HL-60 (cell line): ENCODE measurements at regions not wholly inside any gene's neighbourhood (a gene's known extent, or its start where the extent isn't known, plus 50 kb on each side); places are given as distances from the start of the nearest gene placed in this dataset.

Source experiments
- DNase-seq, 2 experiments: peaks; one replicate each; pipeline ENCODE4 v3.0.0-alpha.2; 2010 to 2020; ENCODE audit warnings: low read depth in 1 of 2, low spot score in 1 of 2
- H3K27ac ChIP-seq: fragments of 250-450 bp; sonication (Bioruptor Pico); replicated peaks from 2 replicates; pipeline ENCODE4 v1.5.1; 2020; ENCODE audit warnings: mild to moderate bottlenecking, moderate library complexity
- H3K27me3 ChIP-seq: fragments of 250-450 bp; sonication (Bioruptor Pico); 2 replicates; pipeline ENCODE4 v1.5.1; 2021; ENCODE audit warnings: mild to moderate bottlenecking, moderate library complexity; ENCODE audit not compliant: insufficient read depth, poor library complexity, severe bottlenecking
- H3K4me3 ChIP-seq: replicated peaks from 2 replicates; pipeline ENCODE4 v1.5.1; 2011; ENCODE audit warnings: mild to moderate bottlenecking, control low read depth, low read length; ENCODE audit not compliant: insufficient read depth
- CTCF ChIP-seq: IDR thresholded peaks from one replicate; pipeline ENCODE4 v1.5.1; 2011; ENCODE audit warnings: low read length, control low read depth, inconsistent platforms; ENCODE audit not compliant: insufficient read depth
- GABPA ChIP-seq: IDR thresholded peaks from 2 replicates; pipeline ENCODE4 v1.6.1; 2012; ENCODE audit warnings: low read depth
- POLR2AphosphoS5 ChIP-seq: IDR thresholded peaks from 2 replicates; pipeline ENCODE4 v1.6.1; 2012; ENCODE audit warnings: low read depth
- REST ChIP-seq: IDR thresholded peaks from 2 replicates; pipeline ENCODE4 v1.6.1; 2012; ENCODE audit warnings: low read depth; ENCODE audit not compliant: insufficient replicate concordance
- SPI1 ChIP-seq: IDR thresholded peaks from 2 replicates; pipeline ENCODE4 v1.6.1; 2012; ENCODE audit warnings: low read depth, mild to moderate bottlenecking, borderline replicate concordance

- Histone ChIP-seq H3K27ac (no peak overlapping the region), H3K4me3 (no peak overlapping the region), H3K27me3 (no peaks in the 10 kb centered on the region)
- DNase-seq: no peak
- TF ChIP-seq CTCF: no peak
- TF ChIP-seq SPI1: no peak
- no peak for TF ChIP-seq REST
- TF ChIP-seq GABPA: no peak
- TF ChIP-seq POLR2AphosphoS5: no peak
Observed at GRCh38 chr10:107545717-107546116, 381.2 kb upstream of the SORCS1 start.

- no peak overlapping the region for H3K4me3 ChIP-seq
- H3K27ac ChIP-seq: no peak overlapping the region
- H3K27me3 ChIP-seq: no peaks in the 10 kb centered on the region
- DNase-seq: no peak
- TF ChIP-seq POLR2AphosphoS5 (no peak), GABPA (no peak), REST (no peak), SPI1 (no peak), CTCF (no peak)
Observed at GRCh38 chr10:107544706-107545520, 380.4 kb upstream of the SORCS1 start.

GRCh38 chr10:107542607-107543006 is 378.1 kb upstream of the SORCS1 start:
- DNase-seq: no peak
- no peak overlapping the region for H3K27ac ChIP-seq
- no peak overlapping the region for H3K4me3 ChIP-seq
- H3K27me3 ChIP-seq: no peaks in the 10 kb centered on the region
- TF ChIP-seq SPI1: no peak

DNA sequence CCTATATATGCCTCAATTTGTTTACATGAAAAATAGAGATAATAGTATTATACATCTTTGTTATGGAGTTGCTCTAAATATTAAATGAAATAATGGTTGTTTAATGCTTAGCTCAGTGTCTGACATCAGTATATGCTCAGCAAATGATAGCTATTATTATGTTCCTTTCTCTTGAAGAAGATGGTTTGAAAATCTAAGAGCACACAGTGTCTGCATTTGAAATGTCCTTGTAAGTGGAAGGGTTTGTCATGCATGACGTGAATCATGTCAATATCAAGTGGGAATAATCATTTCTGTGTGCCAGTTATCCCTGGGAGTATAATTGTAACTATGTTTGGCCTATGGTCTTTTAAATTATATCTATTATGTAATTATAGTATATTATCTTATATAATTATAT is 377.5 kb upstream of the SORCS1 start:
- TF ChIP-seq POLR2AphosphoS5 (no peak), SPI1 (no peak), REST (no peak), GABPA (no peak), CTCF (no peak)
- Histone ChIP-seq H3K27me3 (no peaks in the 10 kb centered on the region), H3K27ac (no peak overlapping the region), H3K4me3 (no peak overlapping the region)
- DNase-seq: no peak
